HG03064 (cell line): ENCODE measurements at regions not wholly inside any gene's neighbourhood (a gene's known extent, or its start where the extent isn't known, plus 50 kb on each side); places are given as distances from the start of the nearest gene placed in this dataset.

Source experiments
- ATAC-seq: cut with Tn5 transposase; IDR thresholded peaks from one replicate; pipeline ENCODE4 v1.9.1; 2021; ENCODE audit warnings: low read depth; ENCODE audit not compliant: unreplicated experiment

- no peak for ATAC-seq
Observed at GRCh38 chr1:221905802-221906201, 163.9 kb upstream of the DUSP10 start.

GRCh38 chr1:221904319-221904718 is 162.4 kb upstream of the DUSP10 start:
- no peak for ATAC-seq

GRCh38 chr1:221903594-221903993 is 161.7 kb upstream of the DUSP10 start:
- no peak for ATAC-seq

GRCh38 chr1:221902961-221903360 is 161.1 kb upstream of the DUSP10 start:
- ATAC-seq: no peak

- ATAC-seq: no peak
Observed at GRCh38 chr1:221900678-221901077, 158.8 kb upstream of the DUSP10 start.

DNA sequence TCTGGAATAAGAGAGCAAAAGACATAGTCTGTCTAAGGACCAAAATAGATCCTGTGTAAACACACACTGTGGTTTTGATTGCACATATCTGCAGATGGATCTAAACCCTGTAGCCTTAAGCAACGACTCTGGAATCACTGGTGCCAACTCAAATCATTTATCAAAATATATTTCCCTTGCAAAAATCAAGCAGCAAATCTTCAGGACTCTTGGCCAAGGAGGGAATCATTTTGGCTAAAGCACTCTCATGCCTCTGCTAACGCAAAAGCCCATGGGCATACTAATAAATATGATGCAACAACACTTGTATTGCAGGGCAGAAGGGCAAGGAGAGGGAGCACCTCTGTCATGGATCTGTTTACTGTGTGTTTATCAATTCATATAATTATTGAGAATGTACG is 155.4 kb upstream of the DUSP10 start:
- no peak for ATAC-seq

GRCh38 chr1:221892301-221892830 is 150.5 kb upstream of the DUSP10 start:
- ATAC-seq: no peak

DNA sequence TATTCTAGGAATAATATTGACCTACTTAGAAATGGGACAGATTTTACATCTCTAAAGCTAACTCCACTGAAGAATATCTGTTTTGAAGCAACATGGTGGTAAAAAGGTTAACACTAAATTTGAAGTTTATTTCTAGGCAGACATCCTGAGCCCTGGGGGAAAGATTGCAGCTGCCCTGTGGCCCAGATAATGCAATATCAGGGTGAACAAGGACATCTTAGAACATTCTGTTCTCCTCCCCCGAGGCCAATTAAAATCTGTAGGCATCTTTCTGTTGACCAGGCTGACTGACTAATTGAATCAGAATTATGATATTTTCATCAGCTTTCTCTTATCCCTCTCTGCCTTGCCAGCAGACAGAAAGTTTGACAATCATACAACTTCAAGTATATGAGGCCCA is 149.8 kb upstream of the DUSP10 start:
- ATAC-seq: no peak

DNA sequence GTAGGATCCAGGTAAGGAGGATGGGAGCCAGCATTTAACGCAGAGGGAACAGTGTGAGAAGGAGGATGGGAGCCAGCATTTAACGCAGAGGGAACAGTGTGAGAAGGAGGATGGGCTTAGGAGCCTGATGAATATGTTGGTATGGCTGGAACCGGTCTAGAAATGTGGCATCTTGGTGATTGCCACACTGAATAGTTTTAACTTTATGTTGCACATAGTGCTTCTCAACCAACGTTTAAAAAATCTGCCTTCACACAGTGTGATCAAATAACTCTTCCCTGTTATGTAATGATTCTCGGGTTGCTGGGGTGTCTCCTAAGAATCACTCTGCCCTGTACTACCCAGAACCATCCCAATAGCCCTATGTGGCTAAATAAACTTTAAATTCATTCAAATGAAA is 146.9 kb upstream of the DUSP10 start:
- ATAC-seq: no peak

DNA sequence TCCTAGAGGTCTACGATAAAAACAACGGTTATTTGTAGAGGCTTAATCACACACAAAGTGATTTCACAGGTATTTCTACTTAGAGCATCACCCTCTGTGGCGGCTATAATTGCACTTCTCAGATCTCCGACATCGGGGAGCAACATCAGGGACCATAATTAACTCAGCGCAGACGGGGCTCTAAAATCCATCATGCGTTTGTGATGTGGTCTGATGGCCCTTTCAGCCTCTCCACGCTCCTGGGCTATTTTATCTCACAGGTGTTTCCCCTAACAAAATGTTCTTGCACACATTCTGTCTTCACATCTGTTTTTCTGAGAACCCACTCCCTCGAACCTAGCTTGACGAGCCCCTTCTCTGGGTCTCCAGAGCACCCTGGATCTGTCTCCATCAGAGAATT is 146.3 kb upstream of the DUSP10 start:
- no peak for ATAC-seq

DNA sequence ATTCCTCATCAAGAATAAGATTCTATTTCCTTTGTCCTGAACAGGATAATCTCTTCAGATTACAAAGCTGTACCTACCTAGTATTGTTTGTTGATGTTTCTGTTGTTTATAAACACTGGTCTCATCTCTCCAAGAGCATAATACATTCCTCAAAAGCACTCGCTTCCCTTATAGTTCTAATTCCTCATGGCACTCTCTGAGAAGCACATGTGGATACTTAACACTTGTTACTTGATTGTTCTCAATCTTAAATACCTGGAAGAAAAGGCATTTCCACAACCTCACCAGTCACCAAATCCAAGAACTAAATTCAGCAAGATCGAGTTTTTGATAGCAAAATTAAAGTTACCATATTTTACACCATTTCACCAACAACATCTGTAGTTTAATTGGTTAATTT is 145.9 kb upstream of the DUSP10 start:
- ATAC-seq: no peak

DNA sequence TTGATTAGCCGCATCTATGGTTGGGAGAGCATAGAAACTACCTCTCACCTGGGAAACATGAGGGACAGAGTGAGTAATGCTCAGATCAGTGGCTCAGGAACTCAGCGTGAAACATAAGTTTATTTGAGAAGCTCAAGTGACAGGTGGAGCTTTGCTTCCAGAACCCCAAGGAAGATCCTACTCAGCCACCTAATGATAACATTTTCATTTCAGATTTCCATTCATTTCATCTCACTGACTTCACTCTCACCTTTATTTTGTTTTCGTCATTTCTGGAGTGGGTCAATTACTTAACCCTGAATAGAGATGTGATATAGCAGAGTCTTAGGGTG is 145.5 kb upstream of the DUSP10 start:
- no peak for ATAC-seq

- no peak for ATAC-seq
Observed at GRCh38 chr1:221886743-221887414, 145.0 kb upstream of the DUSP10 start.

DNA sequence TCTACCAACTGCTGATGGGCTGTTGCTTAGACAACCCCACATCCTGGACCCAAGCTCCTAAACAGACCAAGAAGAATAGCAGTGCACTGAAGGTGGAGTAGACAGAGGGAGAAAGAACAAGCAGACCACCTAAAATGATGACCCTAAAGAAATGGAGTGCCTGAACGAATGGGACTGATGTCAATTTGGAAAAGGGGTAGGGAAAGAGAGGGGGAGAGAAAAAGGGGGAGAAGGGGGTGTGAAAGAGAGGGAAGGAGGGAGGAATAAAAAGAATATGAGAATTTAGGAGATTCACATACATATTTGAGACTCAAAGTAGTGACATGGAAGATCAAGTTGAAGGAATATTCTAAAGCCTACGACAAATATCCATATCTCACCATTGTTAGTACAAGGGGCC is 144.4 kb upstream of the DUSP10 start:
- no peak for ATAC-seq

DNA sequence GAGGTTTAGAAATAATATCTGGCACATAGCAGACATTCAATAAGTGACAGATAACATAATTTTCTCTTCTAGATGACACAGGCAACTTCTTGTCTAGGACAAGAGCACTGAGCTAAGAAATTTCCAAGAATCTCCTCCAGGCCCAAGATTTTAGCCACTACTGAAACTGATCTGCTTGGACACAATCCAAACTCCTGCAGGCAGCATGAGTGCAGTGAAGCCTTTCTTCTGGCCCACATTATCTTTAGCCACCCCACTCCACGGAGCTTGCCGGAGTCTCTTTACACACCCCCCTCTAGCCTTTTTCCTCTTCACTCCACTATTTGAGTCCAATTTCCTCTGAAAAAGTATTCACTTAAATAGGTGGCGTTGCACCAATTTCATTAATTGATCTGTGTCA is 142.9 kb upstream of the DUSP10 start:
- ATAC-seq: no peak

DNA sequence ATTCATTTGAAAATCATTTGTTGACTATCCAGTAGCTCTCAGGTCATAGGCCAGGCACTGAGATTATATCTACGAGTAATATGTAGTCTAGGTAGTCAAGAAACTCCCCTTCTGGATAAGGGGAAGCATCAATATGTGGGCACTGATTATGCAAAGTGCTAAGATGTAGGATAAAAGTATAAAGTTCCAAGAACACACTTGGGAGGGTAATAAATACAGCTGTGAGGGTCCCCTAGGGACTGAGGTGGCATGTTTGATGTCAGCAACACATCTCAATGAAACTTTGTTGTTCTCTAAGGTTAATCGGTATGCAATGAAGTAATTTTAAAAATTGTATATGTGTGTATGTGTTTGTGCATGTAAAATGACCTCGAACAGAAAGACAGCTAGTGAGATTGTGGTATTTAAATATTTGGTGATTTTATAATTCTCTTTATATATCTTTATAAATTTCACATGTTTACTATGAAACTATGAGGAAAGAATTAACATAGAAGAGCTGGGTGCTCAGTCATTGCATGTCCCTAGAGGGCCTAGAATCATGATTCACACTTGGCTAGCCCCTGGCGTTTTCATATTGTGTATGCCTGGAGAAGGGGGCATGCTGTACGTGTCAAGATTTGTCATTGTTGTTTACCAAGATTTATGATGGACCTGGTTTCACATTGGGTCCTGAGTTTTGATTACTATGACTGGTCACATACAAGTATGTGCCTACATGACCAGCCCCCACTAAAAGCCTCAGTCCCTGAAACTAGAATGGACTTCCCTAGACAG is 140.1 kb upstream of the DUSP10 start:
- ATAC-seq: no peak

DNA sequence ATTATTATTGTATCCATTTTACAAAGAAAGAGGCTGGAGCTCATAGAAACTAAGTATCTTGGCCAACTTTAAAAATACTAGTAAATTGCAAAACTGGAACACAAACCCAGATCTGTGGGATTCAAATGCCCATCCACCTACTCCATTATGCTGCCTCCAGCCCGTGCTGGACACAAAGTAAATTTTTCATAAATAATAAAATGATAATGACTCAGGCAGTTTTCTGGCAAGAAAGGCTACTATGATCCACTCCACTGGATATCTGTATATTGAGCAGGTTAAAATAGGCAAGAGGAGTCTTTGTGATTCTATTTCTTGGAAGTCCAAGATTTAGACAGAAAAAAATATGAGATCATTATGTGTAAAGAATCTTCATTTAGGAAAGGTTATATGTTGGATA is 138.3 kb upstream of the DUSP10 start:
- no peak for ATAC-seq

- ATAC-seq: peak; percentile 78
Observed at GRCh38 chr1:221878134-221878533, 136.2 kb upstream of the DUSP10 start.

- no peak for ATAC-seq
Observed at GRCh38 chr1:221877311-221877710, 135.4 kb upstream of the DUSP10 start.

DNA sequence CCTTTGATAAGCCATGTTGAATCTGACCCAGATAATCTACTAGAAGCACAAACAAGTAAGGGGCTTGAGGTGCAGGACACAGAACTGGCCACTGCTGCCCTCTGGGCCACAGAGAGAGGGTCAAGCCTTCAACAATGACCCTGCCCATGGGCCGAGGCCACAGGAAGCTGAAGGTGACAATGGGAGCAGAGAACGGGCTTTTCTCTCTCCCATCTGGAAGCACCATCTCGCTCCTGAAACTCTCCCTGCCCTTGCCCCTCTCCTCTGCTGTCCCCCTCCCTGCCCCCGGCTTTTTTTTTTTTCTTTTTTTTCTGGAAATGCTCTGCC is 133.1 kb upstream of the DUSP10 start:
- no peak for ATAC-seq

DNA sequence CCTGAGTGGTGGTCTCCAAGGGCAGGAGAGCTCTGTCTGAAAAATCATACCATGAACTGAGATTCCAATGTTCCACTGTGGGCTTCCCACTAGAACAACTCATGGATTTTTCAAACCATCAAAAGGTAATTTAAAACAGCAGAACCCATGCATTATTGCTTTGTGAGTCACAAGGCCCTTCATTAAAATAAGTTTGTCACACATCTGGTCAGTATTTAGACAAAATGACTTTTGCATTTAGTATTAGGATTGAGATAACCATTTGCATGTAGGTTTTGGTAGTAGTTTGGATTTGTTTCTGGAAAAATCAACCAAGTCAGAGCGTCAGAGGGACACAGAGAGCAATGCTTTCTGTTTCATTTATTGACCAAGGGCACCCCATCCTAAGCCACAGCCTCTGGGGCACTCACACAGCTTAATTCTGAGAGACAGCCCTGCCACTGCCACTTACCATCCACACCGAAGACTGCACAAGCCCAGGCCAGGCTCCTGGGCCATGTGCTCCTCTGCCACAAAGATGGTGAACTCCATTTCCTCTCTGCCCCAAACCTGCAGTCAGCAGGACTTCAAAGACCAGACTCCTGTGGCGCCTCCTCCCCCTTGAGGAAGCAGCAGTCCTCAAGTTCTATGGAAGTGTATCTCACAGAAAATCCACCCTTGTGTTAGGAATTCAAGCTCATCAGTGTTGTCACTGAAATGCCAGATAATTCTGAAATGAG is 132.6 kb upstream of the DUSP10 start:
- ATAC-seq: no peak

DNA sequence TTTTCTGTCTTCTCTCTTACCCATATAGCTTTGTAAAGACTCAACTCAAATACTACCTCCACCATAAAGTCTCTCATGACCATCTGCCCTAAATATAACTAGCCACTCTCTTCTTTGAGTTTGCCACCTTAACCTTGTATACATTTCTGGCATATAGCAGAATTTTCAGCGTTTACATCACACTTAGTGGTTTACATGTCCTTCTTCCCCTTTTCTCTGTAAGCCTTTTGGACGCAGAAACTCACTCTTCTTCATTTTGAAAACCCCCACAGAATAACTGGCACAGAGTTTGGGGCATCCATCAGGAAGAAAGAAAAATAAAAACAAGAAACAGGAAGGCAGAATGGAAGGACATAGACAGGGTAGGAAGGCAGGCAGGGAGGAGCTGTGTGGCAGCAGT is 131.8 kb upstream of the DUSP10 start:
- ATAC-seq: no peak
